Lower leg skin (tissue), 3 donors: ENCODE measurements at regions not wholly inside any gene's neighbourhood (a gene's known extent, or its start where the extent isn't known, plus 50 kb on each side); places are given as distances from the start of the nearest gene placed in this dataset.

Experiments used
- POLR2A ChIP-seq, 2 donors: fragments of 450-650 bp; IDR thresholded peaks; one replicate each; pipeline ENCODE4 v1.6.1; 2016 to 2017; ENCODE audit warnings: antibody characterized with exemption in 2 of 2, mild to moderate bottlenecking in 1 of 2, moderate library complexity in 1 of 2
- TF ChIP-seq, protein P1 (sequence below), 3 donors: fragments of 450-650 bp; IDR thresholded peaks; one replicate each; pipeline ENCODE4 v1.5.1; 2016; ENCODE audit warnings: antibody characterized with exemption in 3 of 3, mild to moderate bottlenecking in 3 of 3, moderate library complexity in 2 of 3

DNA sequence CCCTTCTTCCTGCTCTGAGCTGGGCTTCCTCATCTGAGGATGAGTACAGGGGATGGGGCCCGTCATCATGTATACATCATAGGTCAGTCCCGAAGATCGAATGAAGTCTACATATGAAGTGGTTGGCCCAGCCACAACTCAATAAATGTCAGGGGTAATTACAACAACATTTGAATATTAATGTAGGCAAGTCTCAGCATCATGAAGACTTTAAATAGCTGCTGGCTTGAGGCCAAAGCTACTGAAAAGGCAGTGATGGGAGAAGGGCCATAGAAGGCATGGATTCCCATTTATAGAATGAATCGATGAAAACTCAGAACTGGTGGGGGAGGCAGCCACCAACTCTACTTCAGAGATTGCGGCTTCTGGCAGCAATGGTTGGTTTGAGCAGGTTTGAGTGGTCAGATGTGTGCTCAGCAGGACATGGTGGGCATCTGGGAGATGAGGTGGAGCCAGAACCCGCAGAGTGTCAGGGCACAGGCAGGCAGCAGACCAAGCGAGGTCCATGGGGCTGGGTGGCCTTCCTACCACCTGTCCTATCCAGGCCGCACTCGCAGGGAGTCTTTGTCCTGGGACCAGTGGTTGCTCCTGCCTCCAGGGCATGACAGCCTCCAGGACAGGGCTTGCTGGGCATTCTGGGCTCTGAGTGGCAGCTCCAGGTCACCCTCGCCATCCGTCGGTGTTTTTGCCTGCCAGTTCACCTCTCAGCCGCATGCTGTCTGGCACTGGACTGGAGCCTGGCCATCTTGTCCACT, 919.1 kb downstream of the TBC1D22A start:
- no peak for TF ChIP-seq POLR2A (IDR thresholded peaks at IDR 0.05)
- TF ChIP-seq, protein P1, sequence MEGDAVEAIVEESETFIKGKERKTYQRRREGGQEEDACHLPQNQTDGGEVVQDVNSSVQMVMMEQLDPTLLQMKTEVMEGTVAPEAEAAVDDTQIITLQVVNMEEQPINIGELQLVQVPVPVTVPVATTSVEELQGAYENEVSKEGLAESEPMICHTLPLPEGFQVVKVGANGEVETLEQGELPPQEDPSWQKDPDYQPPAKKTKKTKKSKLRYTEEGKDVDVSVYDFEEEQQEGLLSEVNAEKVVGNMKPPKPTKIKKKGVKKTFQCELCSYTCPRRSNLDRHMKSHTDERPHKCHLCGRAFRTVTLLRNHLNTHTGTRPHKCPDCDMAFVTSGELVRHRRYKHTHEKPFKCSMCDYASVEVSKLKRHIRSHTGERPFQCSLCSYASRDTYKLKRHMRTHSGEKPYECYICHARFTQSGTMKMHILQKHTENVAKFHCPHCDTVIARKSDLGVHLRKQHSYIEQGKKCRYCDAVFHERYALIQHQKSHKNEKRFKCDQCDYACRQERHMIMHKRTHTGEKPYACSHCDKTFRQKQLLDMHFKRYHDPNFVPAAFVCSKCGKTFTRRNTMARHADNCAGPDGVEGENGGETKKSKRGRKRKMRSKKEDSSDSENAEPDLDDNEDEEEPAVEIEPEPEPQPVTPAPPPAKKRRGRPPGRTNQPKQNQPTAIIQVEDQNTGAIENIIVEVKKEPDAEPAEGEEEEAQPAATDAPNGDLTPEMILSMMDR (IDR thresholded peaks at IDR 0.05): no peak
